Panc1 (cell line): ENCODE measurements at regions not wholly inside any gene's neighbourhood (a gene's known extent, or its start where the extent isn't known, plus 50 kb on each side); places are given as distances from the start of the nearest gene placed in this dataset.

Experiments used
- CTCF ChIP-seq: fragments of 450-650 bp; IDR thresholded peaks from 2 replicates; pipeline ENCODE4 v1.5.1; 2017; ENCODE audit warnings: mild to moderate bottlenecking
- REST ChIP-seq, 2 experiments: IDR thresholded peaks; 2 replicates each; pipeline ENCODE4 v1.6.1; 2011 to 2012; ENCODE audit warnings: low read depth in 2 of 2, control low read depth in 1 of 2, low read length in 1 of 2, mild to moderate bottlenecking in 1 of 2, moderate library complexity in 1 of 2; ENCODE audit not compliant: insufficient read depth in 1 of 2
- TCF7L2 ChIP-seq: IDR thresholded peaks from 2 replicates; pipeline ENCODE4 v1.6.1; 2011; ENCODE audit warnings: mild to moderate bottlenecking, low read depth, low read length, inconsistent platforms

- TF ChIP-seq CTCF, result no peak
- TF ChIP-seq REST (IDR thresholded peaks at IDR 0.05; ENCODE audit: insufficient read depth in 1 of 2, low read depth in 2 of 2, low read length in 1 of 2), result no peak
- TF ChIP-seq TCF7L2, result no peak
Observed at GRCh38 chr4:22593933-22594332, 78.1 kb upstream of the ADGRA3 start.
